ENCODE measurements at regions not wholly inside any gene's neighbourhood (a gene's known extent, or its start where the extent isn't known, plus 50 kb on each side); places are given as distances from the start of the nearest gene placed in this dataset.

DNA sequence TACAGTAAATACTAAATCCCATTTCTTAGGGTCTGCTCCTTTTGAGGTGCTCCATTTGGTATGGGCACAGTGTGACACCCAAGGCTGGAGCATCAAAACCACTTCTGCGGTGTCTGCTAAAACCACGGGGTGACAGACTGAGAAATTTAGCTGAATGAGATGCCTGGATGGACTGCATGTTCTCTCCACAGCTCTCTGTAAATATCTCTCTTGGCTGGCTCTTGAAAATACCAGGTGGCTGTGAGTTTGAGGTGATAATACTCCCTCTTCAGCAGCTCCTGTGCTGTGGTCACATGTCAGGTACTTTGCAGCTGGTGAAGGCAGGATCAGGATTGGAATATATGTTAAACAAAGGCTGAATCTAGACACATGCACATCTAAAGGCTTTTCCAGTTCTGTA lies 93.7 kb upstream of the SIMC1 start:
- TF ChIP-seq, protein P1, sequence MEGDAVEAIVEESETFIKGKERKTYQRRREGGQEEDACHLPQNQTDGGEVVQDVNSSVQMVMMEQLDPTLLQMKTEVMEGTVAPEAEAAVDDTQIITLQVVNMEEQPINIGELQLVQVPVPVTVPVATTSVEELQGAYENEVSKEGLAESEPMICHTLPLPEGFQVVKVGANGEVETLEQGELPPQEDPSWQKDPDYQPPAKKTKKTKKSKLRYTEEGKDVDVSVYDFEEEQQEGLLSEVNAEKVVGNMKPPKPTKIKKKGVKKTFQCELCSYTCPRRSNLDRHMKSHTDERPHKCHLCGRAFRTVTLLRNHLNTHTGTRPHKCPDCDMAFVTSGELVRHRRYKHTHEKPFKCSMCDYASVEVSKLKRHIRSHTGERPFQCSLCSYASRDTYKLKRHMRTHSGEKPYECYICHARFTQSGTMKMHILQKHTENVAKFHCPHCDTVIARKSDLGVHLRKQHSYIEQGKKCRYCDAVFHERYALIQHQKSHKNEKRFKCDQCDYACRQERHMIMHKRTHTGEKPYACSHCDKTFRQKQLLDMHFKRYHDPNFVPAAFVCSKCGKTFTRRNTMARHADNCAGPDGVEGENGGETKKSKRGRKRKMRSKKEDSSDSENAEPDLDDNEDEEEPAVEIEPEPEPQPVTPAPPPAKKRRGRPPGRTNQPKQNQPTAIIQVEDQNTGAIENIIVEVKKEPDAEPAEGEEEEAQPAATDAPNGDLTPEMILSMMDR (IDR thresholded peaks at IDR 0.05), result no peak
- TF ChIP-seq, protein P2, sequence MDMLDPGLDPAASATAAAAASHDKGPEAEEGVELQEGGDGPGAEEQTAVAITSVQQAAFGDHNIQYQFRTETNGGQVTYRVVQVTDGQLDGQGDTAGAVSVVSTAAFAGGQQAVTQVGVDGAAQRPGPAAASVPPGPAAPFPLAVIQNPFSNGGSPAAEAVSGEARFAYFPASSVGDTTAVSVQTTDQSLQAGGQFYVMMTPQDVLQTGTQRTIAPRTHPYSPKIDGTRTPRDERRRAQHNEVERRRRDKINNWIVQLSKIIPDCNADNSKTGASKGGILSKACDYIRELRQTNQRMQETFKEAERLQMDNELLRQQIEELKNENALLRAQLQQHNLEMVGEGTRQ (IDR thresholded peaks at IDR 0.05), result no peak
